ENCODE measurements at regions not wholly inside any gene's neighbourhood (a gene's known extent, or its start where the extent isn't known, plus 50 kb on each side); places are given as distances from the start of the nearest gene placed in this dataset.

DNA sequence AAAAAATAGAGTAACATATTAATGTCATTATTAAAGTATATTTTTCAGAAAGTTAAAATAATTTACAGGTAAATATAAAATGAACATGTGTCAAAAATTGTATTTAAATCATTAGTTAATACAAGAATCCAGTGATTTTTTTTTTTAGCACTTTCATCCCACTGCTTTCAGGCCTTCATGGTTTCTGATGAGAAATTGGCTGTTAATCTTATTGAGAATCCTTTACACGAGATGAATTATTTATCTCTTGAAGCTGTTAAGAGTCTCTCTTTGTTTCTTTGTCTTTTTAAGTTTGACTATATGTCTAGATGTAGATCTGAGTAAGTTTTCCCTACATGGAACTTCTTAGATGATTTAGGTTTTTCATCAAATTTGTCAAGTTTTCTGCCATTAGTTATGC, 578.5 kb upstream of the KCND2 start:
- Mint-ChIP-seq H3K36me3 (ENCODE audit: unreplicated experiment) (no peaks in the 10 kb centered on the region), H3K9me3 (ENCODE audit: unreplicated experiment) (no peaks in the 10 kb centered on the region), H3K27me3 (ENCODE audit: unreplicated experiment) (no peaks in the 10 kb centered on the region), H3K4me1 (ENCODE audit: low read depth, unreplicated experiment) (no peaks in the 10 kb centered on the region), H3K27ac (ENCODE audit: unreplicated experiment) (no peak overlapping the region), H3K4me3 (ENCODE audit: unreplicated experiment) (no peak overlapping the region)
- no peak for TF ChIP-seq CTCF (IDR thresholded peaks at IDR 0.05; ENCODE audit: partially characterized antibody, unreplicated experiment)
- no peak for DNase-seq

GRCh38 chr7:119696336-119696735, 576.6 kb upstream of the KCND2 start:
- no peak for TF ChIP-seq CTCF (IDR thresholded peaks at IDR 0.05; ENCODE audit: partially characterized antibody, unreplicated experiment)
- H3K27me3 Mint-ChIP-seq (ENCODE audit: unreplicated experiment): no peaks in the 10 kb centered on the region
- no peak for DNase-seq
- H3K4me3 Mint-ChIP-seq (ENCODE audit: unreplicated experiment): no peak overlapping the region
- H3K36me3 Mint-ChIP-seq (ENCODE audit: unreplicated experiment): no peaks in the 10 kb centered on the region
- no peaks in the 10 kb centered on the region for H3K4me1 Mint-ChIP-seq (ENCODE audit: low read depth, unreplicated experiment)
- no peaks in the 10 kb centered on the region for H3K9me3 Mint-ChIP-seq (ENCODE audit: unreplicated experiment)
- no peak overlapping the region for H3K27ac Mint-ChIP-seq (ENCODE audit: unreplicated experiment)

DNA sequence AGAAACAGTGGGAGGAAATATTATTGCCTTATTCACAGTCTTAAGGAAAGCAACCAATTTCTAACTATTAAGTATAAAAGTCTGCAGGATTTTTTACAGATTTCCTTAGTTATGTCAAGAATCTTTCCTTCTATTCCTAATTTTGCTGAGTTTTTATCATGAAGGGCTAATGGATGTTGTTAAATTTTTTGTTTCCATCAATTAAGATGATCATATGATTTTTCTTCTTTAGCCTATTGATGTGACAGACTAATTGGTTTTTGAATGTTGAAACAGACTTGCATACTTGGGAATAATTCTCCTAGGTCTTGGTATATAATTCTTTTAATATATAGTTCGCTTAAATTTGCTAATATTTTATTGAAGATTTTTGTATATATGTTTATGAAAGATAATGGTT, 569.1 kb upstream of the KCND2 start:
- Mint-ChIP-seq H3K4me1 (ENCODE audit: low read depth, unreplicated experiment) (no peaks in the 10 kb centered on the region), H3K9me3 (ENCODE audit: unreplicated experiment) (no peaks in the 10 kb centered on the region), H3K4me3 (ENCODE audit: unreplicated experiment) (no peak overlapping the region), H3K36me3 (ENCODE audit: unreplicated experiment) (no peaks in the 10 kb centered on the region), H3K27me3 (ENCODE audit: unreplicated experiment) (no peaks in the 10 kb centered on the region), H3K27ac (ENCODE audit: unreplicated experiment) (no peak overlapping the region)
- no peak for TF ChIP-seq CTCF (IDR thresholded peaks at IDR 0.05; ENCODE audit: partially characterized antibody, unreplicated experiment)
- DNase-seq: no peak

- TF ChIP-seq CTCF (IDR thresholded peaks at IDR 0.05; ENCODE audit: partially characterized antibody, unreplicated experiment): no peak
- Mint-ChIP-seq H3K9me3 (ENCODE audit: unreplicated experiment) (no peaks in the 10 kb centered on the region), H3K27me3 (ENCODE audit: unreplicated experiment) (no peaks in the 10 kb centered on the region), H3K4me1 (ENCODE audit: low read depth, unreplicated experiment) (no peaks in the 10 kb centered on the region), H3K4me3 (ENCODE audit: unreplicated experiment) (no peak overlapping the region), H3K27ac (ENCODE audit: unreplicated experiment) (no peak overlapping the region), H3K36me3 (ENCODE audit: unreplicated experiment) (no peaks in the 10 kb centered on the region)
- DNase-seq: no peak
These were observed 566.4 kb upstream of the KCND2 start for GRCh38 chr7:119706608-119707007.

- H3K4me1 Mint-ChIP-seq (ENCODE audit: low read depth, unreplicated experiment): peaks cover 2% of the 10 kb centered on the region
- no peaks in the 10 kb centered on the region for H3K36me3 Mint-ChIP-seq (ENCODE audit: unreplicated experiment)
- no peaks in the 10 kb centered on the region for H3K27me3 Mint-ChIP-seq (ENCODE audit: unreplicated experiment)
- H3K9me3 Mint-ChIP-seq (ENCODE audit: unreplicated experiment): no peaks in the 10 kb centered on the region
- no peak for TF ChIP-seq CTCF (IDR thresholded peaks at IDR 0.05; ENCODE audit: partially characterized antibody, unreplicated experiment)
- no peak overlapping the region for H3K4me3 Mint-ChIP-seq (ENCODE audit: unreplicated experiment)
- no peak for DNase-seq
- H3K27ac Mint-ChIP-seq (ENCODE audit: unreplicated experiment): no peak overlapping the region
These were observed 564.1 kb upstream of the KCND2 start for GRCh38 chr7:119708891-119709290.

Measured in glutamatergic neuron (in vitro differentiated cells).